Stimulated activated CD4-positive, alpha-beta T cell treated with anti-CD3 and anti-CD28 coated beads, Interleukin-1b, Interleukin-23, amount 100 ng/mL, for 48 hours (primary cell): ENCODE measurements at regions not wholly inside any gene's neighbourhood (a gene's known extent, or its start where the extent isn't known, plus 50 kb on each side); places are given as distances from the start of the nearest gene placed in this dataset.

Source experiments
- DNase-seq: peaks from one replicate; pipeline ENCODE4 v3.0.0-alpha.2; 2020

DNA sequence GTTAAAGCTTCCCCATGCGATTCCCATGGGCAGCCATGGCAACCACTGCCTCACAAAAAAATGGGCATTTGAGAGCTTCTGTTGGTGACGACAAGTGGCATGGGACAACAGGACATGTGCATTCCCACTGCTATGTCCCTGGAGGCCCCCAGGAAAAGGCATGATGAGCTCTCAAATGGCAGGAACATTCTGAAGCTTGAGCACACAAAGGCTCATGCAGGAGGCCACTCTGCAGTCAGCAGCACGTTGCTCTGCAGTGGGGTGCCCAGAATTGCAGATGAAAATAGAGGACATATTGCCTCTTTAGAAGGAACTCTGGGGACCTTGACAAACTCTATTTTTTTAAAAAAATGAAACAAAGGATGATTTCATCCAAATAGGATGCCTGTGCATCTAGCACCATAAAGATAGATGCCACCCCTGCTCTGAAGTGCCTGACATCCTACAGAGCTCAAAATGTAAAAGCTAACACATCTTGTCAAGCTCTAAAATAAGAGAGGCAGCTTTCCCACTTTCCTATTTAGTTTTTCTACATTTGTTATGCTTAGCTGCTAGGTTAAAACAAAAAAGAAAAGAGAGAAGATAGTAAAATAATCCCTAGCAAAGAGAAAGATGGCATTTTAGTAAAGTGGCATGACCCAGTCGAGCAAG, 277.6 kb upstream of the ZC3H12C start:
- DNase-seq: no peak

DNA sequence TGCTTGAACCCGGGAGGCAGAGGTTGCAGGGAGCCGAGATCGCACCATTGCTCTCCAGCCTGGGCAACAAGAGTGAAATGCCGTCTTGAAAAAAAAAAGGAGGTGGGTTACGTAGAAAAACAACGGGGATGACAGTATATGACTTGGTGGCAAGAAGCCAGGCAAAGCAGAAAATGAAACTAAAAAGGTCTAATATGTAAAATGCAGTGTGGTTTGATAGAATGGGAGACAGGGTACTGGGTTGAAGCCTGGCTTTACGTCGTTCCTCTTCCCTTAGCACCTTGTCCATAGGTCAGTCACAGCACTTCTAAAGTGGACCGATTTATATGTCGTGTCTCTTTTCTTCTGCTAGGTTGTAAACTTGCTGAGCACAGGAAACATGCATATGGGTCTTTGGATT, 274.9 kb upstream of the ZC3H12C start:
- DNase-seq: no peak

DNA sequence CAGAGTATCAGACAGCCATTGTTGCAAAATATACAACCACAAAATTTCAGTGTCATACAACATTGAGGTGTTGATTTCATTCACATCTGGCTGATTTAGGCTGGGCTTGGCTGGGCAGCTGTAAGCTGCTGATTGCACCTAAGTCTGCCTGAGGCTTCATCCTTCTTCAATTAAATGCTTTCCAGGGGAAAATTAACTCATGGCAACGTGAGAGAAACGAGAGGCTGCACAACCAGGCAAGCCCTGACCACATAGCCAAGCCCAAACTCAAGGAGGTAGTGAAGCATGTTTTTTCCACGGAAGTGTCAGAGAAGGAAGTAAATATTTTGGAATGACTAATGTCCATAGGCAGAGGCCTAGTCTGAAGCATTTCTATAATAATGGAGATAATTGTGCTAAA, 273.8 kb upstream of the ZC3H12C start:
- no peak for DNase-seq

DNA sequence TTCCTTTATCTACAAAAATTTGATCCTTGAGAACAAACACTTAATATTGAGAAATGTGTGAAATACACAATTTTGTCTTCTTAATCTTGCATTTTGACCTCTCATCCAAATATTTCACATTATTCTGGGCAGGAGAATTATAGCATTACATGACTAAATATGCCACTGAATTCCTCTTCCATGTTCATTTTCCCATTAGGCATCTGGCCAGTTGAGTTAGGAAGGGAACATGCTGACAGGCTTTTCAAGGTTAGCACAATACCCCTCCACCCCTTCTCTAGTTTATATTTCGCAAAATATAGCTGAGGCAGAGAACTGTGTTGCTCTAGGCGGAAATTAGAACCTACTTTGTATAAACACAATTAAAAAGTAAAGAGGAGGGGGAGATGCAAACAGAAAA, 271.7 kb upstream of the ZC3H12C start:
- DNase-seq: no peak

DNA sequence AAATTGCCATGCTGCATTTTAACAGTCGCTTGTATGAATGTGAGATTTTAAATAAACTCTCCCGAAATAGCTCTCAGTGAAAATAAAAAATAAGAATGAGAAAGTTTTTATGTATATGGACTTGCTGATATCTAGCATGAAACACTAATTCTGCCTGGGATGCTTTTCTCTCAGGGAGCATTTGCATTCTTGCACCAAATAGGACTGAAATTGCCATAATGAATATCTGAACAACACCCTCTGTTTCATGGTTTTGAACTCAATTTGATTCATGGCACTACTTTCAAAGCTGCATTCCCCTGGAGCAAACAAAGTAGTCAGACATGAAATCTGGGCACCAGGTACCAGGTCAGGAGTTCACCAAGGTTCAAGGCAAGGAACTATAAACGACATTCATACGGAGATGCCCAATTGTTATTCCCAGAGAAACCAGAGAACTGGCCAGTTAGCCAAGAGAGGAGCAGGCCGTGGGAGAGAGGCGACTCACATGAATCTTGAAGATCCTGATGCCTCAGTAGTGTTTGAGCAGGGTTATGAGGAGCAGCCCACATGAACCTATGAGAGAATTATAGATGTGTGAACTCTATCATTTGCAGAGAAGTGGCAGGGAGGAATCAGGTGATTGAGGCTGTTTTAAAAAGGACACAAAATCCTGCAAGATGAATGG, 270.6 kb upstream of the ZC3H12C start:
- no peak for DNase-seq

DNA sequence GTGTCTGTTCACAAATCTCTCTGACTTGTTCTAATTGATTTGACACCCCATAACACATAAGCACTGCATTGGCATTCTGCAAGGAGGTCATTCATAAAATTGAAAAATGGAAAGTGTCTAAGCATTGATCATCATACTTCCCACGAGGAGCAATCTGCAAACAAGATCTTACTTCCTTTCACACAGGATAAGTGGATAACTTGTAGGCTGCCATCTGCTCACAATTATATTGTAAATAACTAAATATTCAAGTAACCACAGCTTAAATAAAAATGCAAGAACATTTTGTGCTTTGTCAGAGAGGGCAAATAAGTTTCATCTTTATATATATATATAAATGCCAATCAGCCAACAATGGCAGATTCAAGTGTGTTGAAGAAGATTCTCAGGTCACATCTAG, 264.8 kb upstream of the ZC3H12C start:
- no peak for DNase-seq

DNA sequence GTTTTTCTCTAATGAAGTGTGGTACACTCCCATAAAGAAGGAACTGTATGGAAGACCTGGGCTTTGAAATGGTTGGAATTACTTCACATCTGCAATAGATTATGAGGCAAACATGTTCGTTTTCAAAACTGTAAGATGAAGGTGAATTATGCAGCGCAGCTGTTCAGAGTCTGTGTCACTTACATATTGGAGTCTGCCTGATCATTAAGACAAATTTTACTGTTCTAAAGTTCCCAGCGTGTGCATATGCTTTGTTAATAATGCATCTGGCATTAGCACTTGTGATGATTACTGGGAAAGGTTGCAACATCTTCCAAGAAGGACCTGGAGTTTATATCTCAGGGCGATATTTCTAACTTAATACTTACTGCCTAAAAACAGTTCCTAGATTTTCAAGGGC, 255.2 kb upstream of the ZC3H12C start:
- DNase-seq: no peak

DNA sequence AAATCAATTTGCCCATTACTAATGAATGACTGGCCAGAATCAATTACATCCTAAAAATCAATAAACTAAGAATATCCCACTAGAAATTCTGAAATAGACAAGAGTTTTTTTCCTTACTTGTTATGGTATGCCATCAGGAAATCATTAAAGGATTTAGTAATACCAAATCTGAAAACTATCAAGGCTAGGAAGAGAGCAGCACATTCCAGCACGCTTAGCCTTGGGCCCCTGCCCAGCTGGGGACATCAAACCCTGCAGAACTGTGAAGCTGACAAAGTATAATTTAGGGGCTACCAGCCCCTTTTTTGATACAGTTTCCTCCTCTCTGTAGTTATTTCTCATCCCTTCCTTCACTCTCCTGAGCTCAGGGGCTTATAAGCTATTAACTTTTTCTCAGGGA, 247.8 kb upstream of the ZC3H12C start:
- DNase-seq: no peak

DNA sequence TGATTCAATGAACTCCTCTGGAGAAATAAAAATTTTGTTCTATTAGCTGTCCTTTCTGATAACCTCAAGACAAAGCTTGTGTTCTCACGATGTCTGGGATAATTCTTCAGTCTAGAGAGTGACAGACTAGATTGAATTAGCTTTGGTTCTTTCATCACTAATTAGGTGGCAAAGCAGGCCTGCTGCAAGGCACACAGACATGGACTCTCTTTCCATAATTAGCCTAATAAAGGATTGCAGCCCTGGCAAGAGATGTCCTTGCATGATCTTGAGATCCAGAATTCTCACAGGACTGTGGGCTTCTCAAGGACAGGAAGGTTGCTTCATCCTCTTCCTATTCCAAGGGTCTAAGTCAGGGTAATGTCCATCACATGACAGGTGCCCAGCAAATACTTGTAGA, 245.6 kb upstream of the ZC3H12C start:
- no peak for DNase-seq

DNA sequence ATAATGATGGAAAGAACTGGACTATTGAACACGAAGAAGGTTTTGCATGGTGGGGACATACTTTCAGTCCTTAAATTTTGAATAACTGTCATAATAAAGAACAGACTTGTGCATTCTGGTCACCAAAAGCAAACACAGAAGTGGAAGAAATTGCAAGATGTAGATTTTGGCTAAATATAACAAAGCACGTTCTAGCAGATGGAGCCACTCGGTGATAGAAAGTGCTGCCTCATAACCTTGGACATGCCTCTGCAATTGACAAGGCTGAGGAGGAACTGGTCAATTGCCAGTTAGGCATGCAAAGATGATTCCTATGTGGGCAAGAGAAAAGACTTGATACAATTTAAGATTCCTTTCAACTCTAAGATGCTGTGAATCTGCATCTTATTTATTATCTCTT, 244.1 kb upstream of the ZC3H12C start:
- no peak for DNase-seq

DNA sequence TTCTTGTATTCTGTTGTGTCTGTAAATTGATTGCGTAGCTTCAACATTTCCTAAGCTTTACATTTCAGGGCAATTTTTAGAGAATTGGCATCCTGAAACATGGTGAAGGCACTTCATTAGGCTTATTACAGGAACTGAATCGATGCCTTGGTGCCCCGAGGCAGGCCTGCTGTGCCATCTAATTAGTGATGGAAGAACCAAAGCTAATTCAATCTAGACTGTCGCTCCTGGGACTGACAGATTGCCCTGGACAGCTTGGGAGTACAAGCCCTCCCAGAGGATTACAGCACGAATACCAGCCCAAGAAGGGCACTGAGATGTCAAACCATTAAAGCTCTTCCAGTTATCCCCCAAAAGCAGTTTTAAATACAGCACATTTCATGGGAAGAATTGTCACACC, 243.2 kb upstream of the ZC3H12C start:
- DNase-seq: no peak

DNA sequence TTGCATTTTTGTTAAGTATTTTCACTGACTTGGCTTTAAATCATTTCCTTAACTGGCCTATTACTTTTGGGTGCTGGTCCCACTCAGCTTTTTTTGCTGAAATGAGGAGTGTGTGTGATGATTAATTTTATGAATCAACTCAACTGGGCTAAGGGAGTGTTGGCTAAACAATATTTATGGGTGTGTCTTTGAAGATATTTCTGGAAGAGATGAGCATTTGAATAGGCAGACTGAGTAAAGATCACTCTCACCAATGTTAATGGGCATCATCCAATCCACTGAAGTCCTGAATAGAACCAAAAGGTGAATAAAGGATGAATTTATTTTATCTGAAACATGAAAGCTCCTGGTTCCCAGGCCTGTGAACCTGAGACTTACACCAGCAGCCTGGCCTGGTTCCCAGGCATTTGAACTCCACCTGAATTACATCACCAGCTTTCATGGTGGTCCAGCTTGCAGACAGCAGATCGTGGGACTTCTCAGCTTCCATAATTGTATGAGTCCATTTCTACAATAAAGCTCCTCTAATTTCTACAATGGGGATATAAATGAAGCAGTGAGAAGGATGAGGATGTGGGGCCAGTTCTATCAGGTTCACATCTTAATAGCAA, 241.3 kb upstream of the ZC3H12C start:
- no peak for DNase-seq

DNA sequence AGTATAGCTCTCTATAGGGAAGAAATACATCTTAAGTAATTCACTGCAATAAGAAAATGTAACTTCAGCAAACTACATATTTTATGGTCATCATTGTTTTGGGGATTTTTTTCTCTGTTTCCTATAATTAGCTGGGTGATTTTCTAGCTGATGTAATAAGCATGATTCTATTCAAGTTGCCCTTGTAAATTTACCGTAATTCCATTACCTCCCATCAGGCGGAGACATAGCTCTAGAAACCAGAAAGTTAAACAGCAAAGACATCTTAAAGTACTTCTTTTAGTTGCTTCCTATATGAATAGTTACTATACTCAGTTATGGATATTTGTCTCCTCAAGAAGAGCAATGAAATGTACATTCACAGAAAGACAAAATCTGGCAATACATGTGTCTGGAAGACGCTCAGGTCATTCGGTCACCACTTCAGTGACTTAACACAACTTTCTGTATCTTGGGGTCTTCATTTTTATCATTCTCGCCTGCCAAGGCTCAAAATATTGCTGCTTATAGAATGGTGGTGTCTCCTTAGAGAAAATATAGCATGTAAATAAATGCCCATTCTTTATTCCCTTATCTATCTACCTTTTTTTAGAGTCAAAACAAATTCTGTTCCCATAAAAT, 239.9 kb upstream of the ZC3H12C start:
- DNase-seq: no peak

DNA sequence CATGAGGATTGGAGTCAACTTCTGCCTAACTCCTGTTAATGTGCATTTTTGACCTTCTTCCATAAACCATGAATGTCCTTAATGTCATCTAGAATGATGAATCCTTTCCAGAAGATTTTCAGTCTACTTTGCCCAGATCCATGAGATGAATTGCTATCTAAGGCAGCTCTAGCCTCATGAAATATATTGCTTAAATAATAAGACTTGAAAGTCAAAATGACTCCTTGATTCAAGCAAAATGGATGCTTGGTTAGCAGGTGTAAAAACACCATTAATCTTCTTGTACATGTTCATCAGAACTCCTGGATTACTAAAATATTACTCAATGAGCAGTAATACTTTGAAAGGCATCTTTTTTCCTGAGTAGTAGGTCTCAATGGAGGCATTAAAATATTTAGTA, 238.5 kb upstream of the ZC3H12C start:
- DNase-seq: no peak

DNA sequence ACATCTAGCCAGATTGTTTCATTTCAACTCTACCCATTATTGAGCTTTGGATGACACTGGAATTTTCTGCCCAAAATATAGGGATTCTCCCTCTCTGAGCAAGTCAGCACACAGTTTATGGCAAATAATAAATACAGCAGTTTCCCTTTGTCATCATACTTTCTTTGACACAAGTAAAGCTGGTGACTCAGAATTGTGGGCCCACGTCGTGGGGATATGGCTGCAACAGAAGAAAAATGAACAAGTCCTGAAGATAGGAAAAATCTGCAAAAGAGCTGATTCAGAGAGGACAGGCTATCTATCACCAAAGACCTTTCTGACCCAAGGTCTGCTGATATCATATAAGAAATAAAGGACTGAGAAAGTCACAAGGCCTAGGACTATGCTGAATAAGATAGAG, 236.3 kb upstream of the ZC3H12C start:
- no peak for DNase-seq

DNA sequence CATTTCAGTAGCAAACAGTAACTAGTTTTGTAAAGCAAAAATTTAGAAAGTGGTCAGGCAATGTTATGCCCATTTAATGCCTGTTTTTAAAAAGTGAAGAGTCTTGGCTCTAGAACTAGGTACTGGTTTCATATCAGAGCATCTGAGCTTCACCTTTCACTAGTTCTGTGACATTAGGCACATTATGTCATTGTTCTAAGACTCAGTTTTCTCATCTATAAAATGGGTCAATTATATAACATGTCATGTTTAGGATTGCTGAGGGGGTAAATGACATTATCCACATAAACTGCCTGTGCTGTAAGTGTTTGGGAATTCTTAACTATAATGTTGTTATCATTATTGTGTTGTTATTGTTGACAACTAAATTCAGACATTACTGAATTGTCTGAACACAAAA, 235.6 kb upstream of the ZC3H12C start:
- no peak for DNase-seq

DNA sequence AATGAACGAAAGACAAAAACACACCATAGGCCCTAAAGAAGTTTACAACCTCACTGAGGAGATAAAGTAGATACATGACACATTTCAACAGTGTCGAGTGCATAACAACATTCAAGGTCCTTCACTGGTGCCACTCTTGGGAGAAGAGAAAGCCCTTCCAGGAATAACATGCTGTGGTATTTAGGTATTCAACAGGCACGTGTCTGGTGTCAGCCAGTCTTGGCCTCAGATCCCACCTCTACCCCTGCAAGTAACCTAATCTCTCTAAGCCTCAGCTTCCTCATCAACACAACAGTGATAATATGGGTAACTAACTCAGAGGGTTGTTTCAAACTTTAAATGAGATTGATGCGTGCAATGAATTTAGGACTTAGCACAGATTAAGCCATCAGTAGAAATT, 235.0 kb upstream of the ZC3H12C start:
- no peak for DNase-seq

DNA sequence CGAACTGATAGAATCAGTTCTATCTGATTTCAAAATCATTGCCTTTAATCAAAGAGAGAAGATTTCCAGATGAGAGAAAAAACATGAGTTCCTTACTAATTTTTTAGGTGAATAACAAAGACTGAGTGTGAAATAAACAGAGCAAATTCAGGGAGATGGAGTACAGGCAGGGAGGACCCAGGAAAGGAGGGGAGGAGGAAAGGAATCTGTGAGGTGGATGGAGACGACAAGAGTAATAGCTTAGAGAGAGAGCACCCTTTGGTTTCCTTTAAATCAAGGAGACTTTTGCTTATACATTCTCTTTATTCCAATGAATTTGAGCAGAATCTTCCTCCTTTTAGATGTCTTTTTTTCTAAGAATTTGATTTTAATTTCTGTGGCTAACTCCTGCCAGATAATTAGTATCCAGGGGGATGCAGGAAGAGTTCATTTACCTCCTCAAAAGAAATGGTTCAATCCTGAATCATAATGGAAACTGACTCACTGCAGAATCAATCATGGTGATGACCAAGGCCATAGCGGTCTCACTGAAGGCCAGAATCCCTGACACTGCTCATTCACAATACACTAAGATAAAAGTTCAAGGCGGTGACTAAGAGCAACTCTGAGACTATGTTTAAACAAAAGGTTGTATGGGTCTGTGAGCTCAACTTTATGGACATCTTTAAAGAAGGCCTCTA, 234.0 kb upstream of the ZC3H12C start:
- DNase-seq: no peak

DNA sequence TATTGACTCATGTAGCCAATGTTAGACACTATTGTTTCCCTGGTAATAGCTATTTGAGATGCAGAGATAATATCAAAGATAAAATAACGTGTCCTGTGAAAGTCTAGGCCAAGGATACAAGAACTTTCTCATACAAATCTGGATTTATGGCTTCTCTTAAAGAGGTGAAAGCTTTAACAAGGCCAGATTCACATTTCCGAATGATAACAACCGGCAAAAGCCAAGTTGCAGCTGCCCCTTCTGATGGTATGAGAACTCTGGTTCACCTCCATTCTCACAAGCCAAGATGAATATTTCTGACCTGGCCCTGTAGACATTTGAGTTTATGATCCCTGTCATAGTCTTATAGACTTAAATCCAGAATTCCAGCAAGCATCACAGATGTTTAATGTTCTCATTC, 230.4 kb upstream of the ZC3H12C start:
- no peak for DNase-seq

DNA sequence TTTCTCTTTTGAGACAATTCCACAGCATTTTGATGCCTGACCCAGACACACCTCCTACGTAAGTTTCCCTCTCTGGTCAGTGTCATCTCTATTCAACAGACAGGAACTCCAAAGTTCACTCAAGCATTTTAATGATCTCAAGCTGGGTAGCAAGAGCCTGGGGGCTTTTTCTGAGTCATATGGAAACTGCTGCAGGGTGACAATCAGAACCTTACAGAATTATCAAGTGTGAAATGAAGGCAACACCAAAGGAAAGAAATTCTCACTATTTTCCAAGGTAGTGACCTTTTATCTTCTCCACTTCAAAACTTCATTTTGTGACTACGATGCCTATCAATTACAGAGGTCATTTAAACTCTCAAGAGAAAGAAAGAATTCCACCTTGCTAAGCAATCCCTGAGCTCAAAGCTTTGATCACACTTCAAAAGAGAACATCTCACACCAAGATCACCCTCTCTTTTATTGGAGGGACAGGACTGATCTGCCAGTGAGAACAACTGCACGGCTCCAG, 229.0 kb upstream of the ZC3H12C start:
- no peak for DNase-seq

DNA sequence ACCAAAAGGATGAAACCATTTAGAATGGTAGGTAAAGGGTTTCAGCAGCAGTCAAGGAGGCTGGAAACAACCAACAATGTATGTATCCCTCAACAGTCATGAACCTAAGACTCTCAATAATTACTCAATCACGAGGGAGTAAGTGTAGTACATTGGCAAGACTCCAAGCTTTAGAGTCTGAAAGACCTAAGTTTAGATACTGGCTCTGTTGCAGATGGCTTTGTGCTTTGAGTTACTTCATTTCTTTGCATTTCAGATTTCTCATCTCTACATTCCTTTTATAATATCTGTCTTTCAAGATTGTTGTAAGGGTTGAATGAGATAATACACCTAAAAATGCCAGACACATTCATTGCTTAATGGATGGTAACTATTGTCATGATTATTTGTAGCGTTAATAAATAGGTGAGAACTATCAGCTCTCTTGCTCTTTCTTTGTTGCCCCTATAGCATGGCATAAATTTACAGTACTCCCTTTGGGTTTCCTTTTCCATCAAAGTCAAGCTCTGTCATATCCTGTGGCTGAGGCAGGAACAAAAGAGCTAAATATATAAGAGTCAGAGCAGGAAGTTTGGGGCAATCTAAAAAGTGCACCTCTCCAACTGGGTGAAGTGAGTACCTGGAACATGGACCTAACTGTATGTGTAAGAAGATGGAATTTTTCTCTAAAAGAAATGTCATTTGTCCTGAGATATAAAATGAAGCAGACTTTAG, 228.2 kb upstream of the ZC3H12C start:
- DNase-seq: no peak

DNA sequence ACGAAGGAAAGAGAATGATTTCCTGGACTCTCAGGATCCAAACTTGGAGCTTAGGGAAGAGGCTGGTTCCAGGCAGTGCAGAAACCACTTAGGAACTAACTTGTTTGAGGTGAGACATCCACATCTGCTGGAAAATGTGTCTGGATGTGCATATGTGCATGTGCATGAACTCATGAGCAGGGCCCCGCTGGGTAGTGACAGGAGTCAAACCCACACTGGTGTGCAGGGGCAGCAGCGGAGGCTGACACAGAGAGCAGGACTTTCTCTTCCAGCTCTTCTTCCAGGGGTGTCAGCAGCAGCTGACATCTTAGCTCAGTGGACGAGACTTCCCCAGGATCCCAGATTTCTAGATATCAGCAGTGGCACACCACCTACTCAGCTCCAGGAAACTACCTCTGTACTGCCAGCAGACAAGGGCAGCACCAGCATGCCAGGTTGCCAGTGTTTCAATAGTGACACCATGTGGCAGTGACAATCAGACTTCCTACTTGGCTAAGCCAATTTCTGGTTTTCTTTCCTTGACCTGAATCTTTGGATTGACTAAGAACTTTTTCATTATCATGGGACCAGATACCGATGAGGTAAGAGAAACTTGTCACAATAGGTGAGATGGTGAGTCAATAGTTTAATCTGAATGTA, 227.5 kb upstream of the ZC3H12C start:
- no peak for DNase-seq
